CD4-positive, alpha-beta T cell treated with Interleukin-17A for 1 hour (primary cell): ENCODE measurements at regions not wholly inside any gene's neighbourhood (a gene's known extent, or its start where the extent isn't known, plus 50 kb on each side); places are given as distances from the start of the nearest gene placed in this dataset.
"Not testable (repeated sequence)": the region's sequence is repeated elsewhere in the genome, so short reads cannot be mapped to it uniquely, and the experiment has no call there.

Experiments
- DNase-seq: peaks from one replicate; pipeline ENCODE4 v3.0.0-alpha.2; 2020

GRCh38 chr6:153526479-153526878 lies 395.4 kb upstream of the RGS17 start:
- no peak for DNase-seq

GRCh38 chr6:153525998-153526397 lies 394.9 kb upstream of the RGS17 start:
- DNase-seq: no peak

GRCh38 chr6:153523390-153523789 lies 392.3 kb upstream of the RGS17 start:
- DNase-seq: no peak

- DNase-seq: peak; percentile 28
Measured at GRCh38 chr6:153511896-153512496, 380.9 kb upstream of the RGS17 start.

GRCh38 chr6:153503810-153504209 lies 372.7 kb upstream of the RGS17 start:
- no peak for DNase-seq

GRCh38 chr6:153493501-153493900 lies 362.4 kb upstream of the RGS17 start:
- no peak for DNase-seq

- no peak for DNase-seq
Measured at GRCh38 chr6:153489479-153489878, 358.4 kb upstream of the RGS17 start.

GRCh38 chr6:153488267-153488666 lies 357.2 kb upstream of the RGS17 start:
- DNase-seq: no peak

- DNase-seq: no peak
Measured at GRCh38 chr6:153485072-153485471, 354.0 kb upstream of the RGS17 start.

- no peak for DNase-seq
Measured at GRCh38 chr6:153484056-153484455, 353.0 kb upstream of the RGS17 start.

- DNase-seq: no peak
Measured at GRCh38 chr6:153476243-153476642, 345.2 kb upstream of the RGS17 start.

- no peak for DNase-seq
Measured at GRCh38 chr6:153465050-153465449, 334.0 kb upstream of the RGS17 start.

GRCh38 chr6:153449279-153449678 lies 318.2 kb upstream of the RGS17 start:
- DNase-seq: no peak

- not testable (repeated sequence) for DNase-seq
Measured at GRCh38 chr6:153442749-153443148, 311.7 kb upstream of the RGS17 start.

- no peak for DNase-seq
Measured at GRCh38 chr6:153442096-153442495, 311.0 kb upstream of the RGS17 start.

- DNase-seq: no peak
Measured at GRCh38 chr6:153437193-153437592, 306.1 kb upstream of the RGS17 start.

GRCh38 chr6:153436351-153436750 lies 305.3 kb upstream of the RGS17 start:
- no peak for DNase-seq

GRCh38 chr6:153435787-153436186 lies 304.7 kb upstream of the RGS17 start:
- DNase-seq: no peak

- DNase-seq: no peak
Measured at GRCh38 chr6:153425536-153425935, 294.5 kb upstream of the RGS17 start.

- no peak for DNase-seq
Measured at GRCh38 chr6:153424719-153425400, 293.8 kb upstream of the RGS17 start.

- no peak for DNase-seq
Measured at GRCh38 chr6:153412519-153412918, 281.4 kb upstream of the RGS17 start.

GRCh38 chr6:153411070-153411648 lies 280.1 kb upstream of the RGS17 start:
- DNase-seq: no peak

GRCh38 chr6:153405931-153406330 lies 274.8 kb upstream of the RGS17 start:
- DNase-seq: no peak

GRCh38 chr6:153401751-153402150 lies 270.7 kb upstream of the RGS17 start:
- no peak for DNase-seq

GRCh38 chr6:153392156-153392555 lies 261.1 kb upstream of the RGS17 start:
- no peak for DNase-seq
